Peyer's patch (tissue), 4 donors: ENCODE measurements at regions not wholly inside any gene's neighbourhood (a gene's known extent, or its start where the extent isn't known, plus 50 kb on each side); places are given as distances from the start of the nearest gene placed in this dataset.

ENCODE experiments used
- DNase-seq, 3 donors: peaks; one replicate each; pipeline ENCODE4 v3.0.0-alpha.2; 2017 to 2019
- H3K27ac ChIP-seq, 4 donors: fragments of 200-600 bp; sonication (generic); one replicate each; pipeline ENCODE4 v1.5.1; 2016 to 2019
- H3K27me3 ChIP-seq, 2 donors: fragments of 200-600 bp; sonication (generic); one replicate each; pipeline ENCODE4 v1.5.1; 2019
- H3K36me3 ChIP-seq, 3 donors: fragments of 200-600 bp; sonication (generic); one replicate each; pipeline ENCODE4 v1.5.1; 2016 to 2019
- H3K4me1 ChIP-seq, 4 donors: fragments of 200-600 bp; sonication (generic); one replicate each; pipeline ENCODE4 v1.5.1; 2016 to 2019
- H3K4me3 ChIP-seq, 4 donors: fragments of 200-600 bp; sonication (generic); 1 replicate in 3 of 4; 2 replicates in 1 of 4; pipeline ENCODE4 v1.5.1; 2016 to 2019; ENCODE audit warnings: mild to moderate bottlenecking in 1 of 4
- H3K9me3 ChIP-seq, 4 donors: fragments of 200-600 bp; sonication (generic); one replicate each; pipeline ENCODE4 v1.5.1; 2016 to 2019; ENCODE audit warnings: mild to moderate bottlenecking in 1 of 4
- CTCF ChIP-seq, 6 experiments: fragments of 450-650 bp in 4 of 6; fragments of 200-600 bp in 2 of 6; sonication (generic) in 1 of 6; IDR thresholded peaks; one replicate each; pipeline ENCODE4 v1.5.1; 2017 to 2019; ENCODE audit warnings: antibody characterized with exemption in 6 of 6, mild to moderate bottlenecking in 3 of 6, moderate library complexity in 1 of 6
- POLR2A ChIP-seq, 2 donors: fragments of 450-650 bp; IDR thresholded peaks; one replicate each; pipeline ENCODE4 v1.5.1; 2017; ENCODE audit warnings: antibody characterized with exemption in 2 of 2, mild to moderate bottlenecking in 2 of 2, moderate library complexity in 2 of 2

DNA sequence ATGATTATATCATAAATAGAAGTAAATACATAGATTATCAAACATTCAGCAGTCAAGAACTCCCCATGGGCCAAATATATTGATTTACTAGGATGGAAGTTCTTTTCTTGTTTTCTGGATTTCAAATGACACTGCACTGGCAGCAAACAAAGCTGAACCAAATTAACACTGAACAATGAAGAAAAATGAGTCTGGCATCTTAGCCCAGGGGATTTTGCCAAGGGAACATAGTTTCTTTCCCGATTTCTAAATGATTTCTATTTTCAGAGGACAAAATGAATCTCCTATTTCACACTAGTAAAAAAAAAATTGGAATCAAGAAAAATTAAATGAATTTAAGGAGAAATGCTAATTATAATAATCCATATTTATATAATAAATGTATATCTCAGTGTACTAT lies 116.9 kb upstream of the FAM174A start:
- Histone ChIP-seq H3K27ac (no peak overlapping the region), H3K36me3 (no peaks in the 10 kb centered on the region), H3K9me3 (no peaks in the 10 kb centered on the region), H3K4me1 (no peaks in the 10 kb centered on the region), H3K27me3 (no peaks in the 10 kb centered on the region), H3K4me3 (no peak overlapping the region)
- TF ChIP-seq POLR2A (IDR thresholded peaks at IDR 0.05) (no peak), CTCF (IDR thresholded peaks at IDR 0.05) (no peak)
- DNase-seq: no peak

DNA sequence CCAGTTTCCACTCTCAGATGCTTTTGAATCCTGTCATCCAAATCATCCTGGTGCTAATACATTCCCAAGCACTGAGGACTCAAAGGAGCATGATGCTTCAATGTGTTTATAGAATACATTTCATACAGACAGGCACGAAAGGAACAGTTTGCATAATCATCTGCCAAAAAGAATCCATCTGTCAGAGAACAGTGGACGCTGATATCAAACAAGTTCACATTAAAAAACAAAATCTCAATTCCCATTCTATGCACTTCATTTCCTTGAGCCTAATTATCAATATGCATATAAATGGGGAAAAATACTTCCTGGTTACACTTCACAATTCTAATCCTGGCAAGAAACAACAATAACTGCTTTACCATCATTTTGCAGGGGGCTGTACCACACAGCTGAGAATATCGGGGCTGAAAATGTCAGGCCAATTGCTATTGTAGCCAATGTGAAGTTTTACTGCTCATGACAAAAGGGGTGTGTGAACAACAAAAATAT lies 125.5 kb upstream of the FAM174A start:
- no peak for TF ChIP-seq CTCF (IDR thresholded peaks at IDR 0.05)
- TF ChIP-seq POLR2A (IDR thresholded peaks at IDR 0.05): no peak
- no peaks in the 10 kb centered on the region for H3K27me3 ChIP-seq
- H3K27ac ChIP-seq: no peak overlapping the region
- no peaks in the 10 kb centered on the region for H3K36me3 ChIP-seq
- no peak overlapping the region for H3K4me3 ChIP-seq
- H3K9me3 ChIP-seq: no peaks in the 10 kb centered on the region
- no peaks in the 10 kb centered on the region for H3K4me1 ChIP-seq
- no peak for DNase-seq

GRCh38 chr5:100407053-100407452 lies 128.1 kb upstream of the FAM174A start:
- TF ChIP-seq CTCF (IDR thresholded peaks at IDR 0.05) (no peak), POLR2A (IDR thresholded peaks at IDR 0.05) (no peak)
- no peak for DNase-seq
- Histone ChIP-seq H3K4me1 (no peaks in the 10 kb centered on the region), H3K27ac (no peak overlapping the region), H3K4me3 (no peak overlapping the region), H3K27me3 (no peaks in the 10 kb centered on the region), H3K9me3 (no peaks in the 10 kb centered on the region), H3K36me3 (no peaks in the 10 kb centered on the region)

- TF ChIP-seq POLR2A (IDR thresholded peaks at IDR 0.05) (no peak), CTCF (IDR thresholded peaks at IDR 0.05) (no peak)
- Histone ChIP-seq H3K27ac (no peak overlapping the region), H3K4me3 (no peak overlapping the region), H3K9me3 (no peaks in the 10 kb centered on the region), H3K4me1 (no peaks in the 10 kb centered on the region), H3K36me3 (no peaks in the 10 kb centered on the region), H3K27me3 (no peaks in the 10 kb centered on the region)
- no peak for DNase-seq
Measured at GRCh38 chr5:100406640-100407039, 128.5 kb upstream of the FAM174A start.

- Histone ChIP-seq H3K4me1 (no peaks in the 10 kb centered on the region), H3K27ac (no peak overlapping the region)
Measured at GRCh38 chr5:100402071-100402470, 133.1 kb upstream of the FAM174A start.

More at GRCh38 chr5:100402071-100402470, 133.1 kb upstream of the FAM174A start:
- no peaks in the 10 kb centered on the region for H3K36me3 ChIP-seq
- no peak overlapping the region for H3K4me3 ChIP-seq
- DNase-seq: no peak
- no peaks in the 10 kb centered on the region for H3K9me3 ChIP-seq
- H3K27me3 ChIP-seq: no peaks in the 10 kb centered on the region
- TF ChIP-seq CTCF (IDR thresholded peaks at IDR 0.05) (no peak), POLR2A (IDR thresholded peaks at IDR 0.05) (no peak)
